Astrocyte of the cerebellum (primary cell): ENCODE measurements at regions not wholly inside any gene's neighbourhood (a gene's known extent, or its start where the extent isn't known, plus 50 kb on each side); places are given as distances from the start of the nearest gene placed in this dataset.

Experiments
- DNase-seq: peaks from one replicate; pipeline ENCODE4 v3.0.0-alpha.2; 2011; ENCODE audit warnings: low read depth
- H3K4me3 ChIP-seq: 2 replicates; pipeline ENCODE4 v1.5.1; 2011; ENCODE audit warnings: mild to moderate bottlenecking, low read depth, low read length, moderate library complexity
- CTCF ChIP-seq: IDR thresholded peaks from 2 replicates; pipeline ENCODE4 v1.5.1; 2012; ENCODE audit warnings: low read length, low read depth, moderate library complexity, mild to moderate bottlenecking; ENCODE audit errors: missing control alignments
- in situ Hi-C: cut with HindIII; loops from 2 replicates; pipeline ENCODE4 v1.10.0; 2017; ENCODE audit warnings: low sequenced_read_pairs

- in situ Hi-C loops, result no loop called here
- H3K4me3 ChIP-seq, result no peak overlapping the region
- no peak for DNase-seq
- no peak for TF ChIP-seq CTCF
Measured at GRCh38 chr9:75235632-75236031, 147.3 kb downstream of the OSTF1 start.

GRCh38 chr9:75238311-75238976, 150.1 kb downstream of the OSTF1 start:
- in situ Hi-C loops, result no loop called here
- peak; percentile 36 for DNase-seq
- TF ChIP-seq CTCF, result peak; percentile 63
- H3K4me3 ChIP-seq, result no peak overlapping the region

- TF ChIP-seq CTCF, result no peak
- no peak overlapping the region for H3K4me3 ChIP-seq
- in situ Hi-C loops, result no loop called here
- DNase-seq, result no peak
Measured at GRCh38 chr9:75239176-75239575, 150.9 kb downstream of the OSTF1 start.

GRCh38 chr9:75242426-75242825, 154.1 kb downstream of the OSTF1 start:
- no peak overlapping the region for H3K4me3 ChIP-seq
- no peak for TF ChIP-seq CTCF
- in situ Hi-C loops, result no loop called here
- no peak for DNase-seq

- in situ Hi-C loops, result no loop called here
- H3K4me3 ChIP-seq, result no peak overlapping the region
- TF ChIP-seq CTCF, result no peak
- DNase-seq, result no peak
Measured at GRCh38 chr9:75246949-75247348, 158.6 kb downstream of the OSTF1 start.

- peak; percentile 27 for DNase-seq
- peak; percentile 85 for TF ChIP-seq CTCF
- H3K4me3 ChIP-seq, result no peak overlapping the region
- in situ Hi-C loops, result no loop called here
Measured at GRCh38 chr9:75265525-75265972, 177.2 kb downstream of the OSTF1 start.
